Effector CD8-positive, alpha-beta T cell (primary cell): ENCODE measurements at regions not wholly inside any gene's neighbourhood (a gene's known extent, or its start where the extent isn't known, plus 50 kb on each side); places are given as distances from the start of the nearest gene placed in this dataset.

Source experiments
- DNase-seq: peaks from one replicate; lab custom pipeline; 2025; lab: John Stamatoyannopoulos, UW

GRCh38 chr3:106700981-106701380 lies 676.3 kb upstream of the CCDC54 start:
- no peak for DNase-seq

DNA sequence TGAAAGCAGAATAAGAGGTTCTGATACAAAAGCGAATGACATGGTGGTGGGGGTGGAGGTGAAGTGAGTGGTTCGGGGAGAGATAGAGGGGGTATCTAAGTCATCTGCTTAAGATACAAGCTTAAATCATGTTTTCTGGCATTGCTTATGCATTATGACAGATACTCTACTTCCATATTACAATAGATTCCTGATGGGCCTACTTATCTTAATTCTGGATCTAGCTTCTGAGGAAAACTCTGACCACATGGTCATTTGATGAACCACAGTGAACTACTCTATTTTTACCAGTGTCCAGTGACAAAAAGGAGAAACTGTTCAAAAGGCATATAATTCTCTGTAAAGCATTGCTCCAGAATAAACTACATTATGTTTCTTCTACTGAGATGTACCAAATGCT lies 673.7 kb upstream of the CCDC54 start:
- no peak for DNase-seq

- no peak for DNase-seq
Observed at GRCh38 chr3:106707347-106707746, 669.9 kb upstream of the CCDC54 start.

- DNase-seq = no peak
Observed at GRCh38 chr3:106710596-106710995, 666.6 kb upstream of the CCDC54 start.

DNA sequence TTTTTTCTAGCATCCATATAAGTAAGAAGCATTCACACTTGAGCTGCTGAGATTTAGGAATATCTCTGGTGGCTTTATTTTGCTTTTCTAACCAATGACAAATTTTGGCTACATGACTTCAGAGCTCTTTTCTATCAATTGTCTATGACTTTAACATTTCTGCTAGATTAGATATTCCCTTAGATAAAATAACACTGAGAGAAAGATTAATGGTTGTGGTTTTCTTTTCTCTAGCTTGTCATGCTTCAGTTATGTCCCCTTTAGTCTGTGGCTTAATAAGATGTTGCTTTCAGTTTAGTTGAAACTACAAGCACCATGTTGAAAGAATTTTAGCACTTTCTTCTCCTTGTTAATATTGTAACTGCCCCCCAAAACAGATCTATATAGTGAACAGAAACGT lies 665.6 kb upstream of the CCDC54 start:
- no peak for DNase-seq

GRCh38 chr3:106714400-106714799 lies 662.8 kb upstream of the CCDC54 start:
- DNase-seq = no peak

- no peak for DNase-seq
Observed at GRCh38 chr3:106715286-106715685, 662.0 kb upstream of the CCDC54 start.

GRCh38 chr3:106717178-106717780 lies 660.0 kb upstream of the CCDC54 start:
- DNase-seq = no peak

DNA sequence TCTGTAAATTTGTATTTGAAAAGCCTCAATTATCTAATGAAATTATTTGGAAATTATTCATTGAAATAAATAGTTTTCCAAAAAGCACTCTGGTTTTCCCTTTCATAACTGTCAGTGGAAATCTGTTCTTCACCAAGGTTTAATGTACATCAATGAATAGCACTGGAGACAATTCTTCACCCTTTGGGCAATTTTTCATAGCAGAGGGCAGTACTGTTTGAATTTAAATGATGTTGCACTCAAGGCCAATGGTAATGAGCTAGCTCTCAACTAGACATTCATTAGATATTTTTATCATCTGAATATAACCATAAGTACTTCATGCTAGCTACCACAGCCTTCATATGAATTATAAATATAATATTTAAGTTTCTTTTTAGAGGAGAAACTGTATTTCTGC lies 658.2 kb upstream of the CCDC54 start:
- DNase-seq = no peak

- DNase-seq = no peak
Observed at GRCh38 chr3:106719583-106719982, 657.7 kb upstream of the CCDC54 start.

DNA sequence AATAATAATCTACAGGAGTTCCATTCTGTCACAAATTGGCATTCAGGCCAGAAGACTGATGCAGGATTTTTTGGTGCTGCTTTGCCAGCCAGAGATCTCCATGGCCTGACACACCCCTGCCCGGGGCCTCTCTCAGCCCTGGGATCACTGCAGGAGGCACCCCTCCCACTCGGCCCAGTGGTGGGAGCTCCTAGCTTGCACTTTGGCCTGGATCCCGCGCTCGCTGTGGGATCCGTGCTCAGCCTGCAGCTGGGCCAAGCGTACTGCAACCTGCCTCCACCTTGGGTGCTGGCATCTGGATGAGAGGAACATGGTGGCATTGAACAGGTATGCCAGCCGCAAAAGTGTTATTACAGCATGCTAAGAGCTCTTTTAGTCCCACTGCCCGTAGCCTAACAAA lies 656.7 kb upstream of the CCDC54 start:
- DNase-seq = no peak

DNA sequence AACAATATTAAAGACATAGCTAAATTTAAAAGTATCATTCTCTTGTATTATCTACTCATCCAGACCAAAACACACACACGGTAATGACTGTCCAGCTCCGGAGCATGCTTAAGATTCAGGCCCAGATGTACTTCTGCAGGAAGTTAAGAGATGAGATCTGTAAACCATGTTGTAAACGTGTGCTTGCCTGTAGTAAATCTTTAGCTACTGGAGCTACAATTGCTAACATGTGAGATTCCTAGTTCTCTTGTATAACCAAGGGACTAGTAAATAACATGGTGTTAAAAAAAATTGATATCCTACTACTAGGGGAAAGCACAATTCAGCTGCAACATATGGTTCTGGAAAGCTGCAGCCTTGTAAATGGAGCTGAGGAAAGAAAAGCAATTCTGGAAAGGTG lies 651.7 kb upstream of the CCDC54 start:
- DNase-seq = no peak

DNA sequence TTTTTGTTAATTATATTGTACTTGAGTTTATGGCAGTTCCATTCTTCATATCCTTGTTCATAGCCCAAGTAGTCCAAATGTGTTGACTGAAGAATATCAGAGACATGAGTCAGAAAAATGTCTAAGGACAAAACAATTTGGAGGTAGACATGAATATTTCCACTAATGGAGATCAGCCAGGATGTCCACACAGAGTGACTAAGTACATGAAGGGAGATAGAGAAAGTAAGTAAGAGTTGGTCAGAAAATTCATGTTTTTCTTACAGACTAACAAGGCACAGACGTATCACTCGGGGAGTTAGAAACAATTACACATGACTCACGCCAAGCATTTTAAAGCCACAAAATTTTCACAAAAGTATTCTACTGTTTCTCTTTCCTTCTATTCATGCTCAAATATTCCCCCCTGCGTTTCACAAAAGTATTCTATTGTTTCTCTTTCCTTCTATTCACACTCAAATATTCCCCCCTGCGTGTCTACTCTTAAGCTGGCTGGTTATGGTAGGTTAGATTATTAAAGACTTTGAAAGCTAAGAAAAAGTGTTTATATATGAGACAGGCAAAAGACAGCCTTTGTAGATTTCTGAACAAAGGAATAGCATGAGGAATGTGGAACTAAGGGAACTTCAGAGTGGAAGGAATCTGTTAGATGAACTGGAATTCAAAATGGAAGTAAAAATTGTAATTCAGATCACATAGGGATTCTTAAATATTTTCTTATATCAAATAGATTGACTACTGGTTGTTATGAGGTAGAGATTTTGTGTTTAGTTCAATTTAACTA lies 648.7 kb upstream of the CCDC54 start:
- DNase-seq = no peak

- no peak for DNase-seq
Observed at GRCh38 chr3:106729481-106729880, 647.8 kb upstream of the CCDC54 start.

DNA sequence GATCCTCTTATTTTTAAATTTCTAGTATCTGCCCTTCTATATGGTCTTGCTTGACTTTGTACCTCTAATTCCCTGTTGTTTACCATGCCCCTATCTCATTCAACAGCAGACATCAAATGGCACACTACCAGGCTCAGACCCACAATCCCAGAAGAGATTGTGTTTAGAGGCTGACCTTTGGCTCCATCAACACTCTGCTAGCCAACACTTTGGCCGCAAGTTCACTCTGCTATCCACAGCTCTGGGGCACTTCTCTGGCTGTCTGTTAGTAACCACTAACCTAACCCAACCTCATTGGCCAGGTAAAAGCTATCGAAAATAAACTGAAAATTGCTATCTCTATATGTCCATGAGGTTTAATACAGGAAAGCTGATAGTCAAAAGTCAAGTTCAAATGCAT lies 646.0 kb upstream of the CCDC54 start:
- DNase-seq = no peak

DNA sequence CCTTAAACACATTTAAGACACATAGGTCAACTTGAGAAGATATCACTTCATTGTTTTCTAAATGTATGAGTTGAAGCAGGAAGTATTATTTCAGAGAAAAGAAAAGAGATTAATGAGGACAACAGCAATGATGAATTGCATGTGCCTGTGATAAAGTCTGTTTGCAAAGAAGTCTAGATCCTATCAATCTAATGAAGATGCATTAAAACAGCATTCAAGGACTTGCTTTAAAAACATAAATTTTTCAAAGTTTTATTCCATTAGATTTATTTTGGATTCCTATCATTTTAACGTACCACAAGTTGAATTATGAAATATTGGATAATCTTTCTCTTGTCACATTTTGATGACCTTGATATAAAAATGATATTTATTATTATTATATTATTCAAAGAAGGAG lies 642.5 kb upstream of the CCDC54 start:
- DNase-seq = no peak

DNA sequence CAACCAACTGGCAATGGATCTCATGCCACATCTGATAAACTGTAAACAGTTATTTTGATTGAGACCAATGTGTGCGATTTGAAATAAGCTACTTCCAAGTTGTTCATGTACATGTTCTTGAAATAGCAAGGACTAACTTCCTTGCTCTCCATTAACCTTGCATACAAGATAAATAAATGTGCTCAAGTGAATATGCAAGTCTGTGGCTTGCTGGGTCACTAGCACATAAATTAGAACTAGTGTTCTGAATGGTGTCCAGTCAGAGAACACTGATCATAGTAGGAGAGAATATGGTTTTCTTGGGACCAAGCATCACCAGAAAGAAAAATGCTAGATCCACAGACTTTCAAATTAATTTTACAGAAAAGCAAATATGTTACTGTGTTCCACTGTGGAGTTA lies 640.0 kb upstream of the CCDC54 start:
- no peak for DNase-seq

DNA sequence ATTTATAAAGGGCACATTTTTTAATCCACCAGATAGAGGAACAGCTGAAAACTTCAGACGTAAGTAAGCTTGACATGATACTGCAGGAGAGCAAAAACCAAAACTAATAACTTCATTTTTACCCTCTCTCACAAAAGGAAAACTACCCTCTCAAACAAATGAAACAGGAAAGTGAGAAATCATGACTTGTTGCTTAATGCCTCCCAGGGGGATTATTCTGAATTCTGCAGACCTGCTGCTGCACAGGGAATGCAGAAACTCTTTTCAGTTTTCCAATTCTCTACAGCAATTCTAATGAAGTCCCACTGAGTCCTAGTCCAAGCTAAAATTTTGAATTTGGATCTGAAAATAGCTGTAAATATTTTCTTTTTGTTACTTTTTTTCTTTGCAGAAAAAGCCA lies 637.1 kb upstream of the CCDC54 start:
- no peak for DNase-seq

DNA sequence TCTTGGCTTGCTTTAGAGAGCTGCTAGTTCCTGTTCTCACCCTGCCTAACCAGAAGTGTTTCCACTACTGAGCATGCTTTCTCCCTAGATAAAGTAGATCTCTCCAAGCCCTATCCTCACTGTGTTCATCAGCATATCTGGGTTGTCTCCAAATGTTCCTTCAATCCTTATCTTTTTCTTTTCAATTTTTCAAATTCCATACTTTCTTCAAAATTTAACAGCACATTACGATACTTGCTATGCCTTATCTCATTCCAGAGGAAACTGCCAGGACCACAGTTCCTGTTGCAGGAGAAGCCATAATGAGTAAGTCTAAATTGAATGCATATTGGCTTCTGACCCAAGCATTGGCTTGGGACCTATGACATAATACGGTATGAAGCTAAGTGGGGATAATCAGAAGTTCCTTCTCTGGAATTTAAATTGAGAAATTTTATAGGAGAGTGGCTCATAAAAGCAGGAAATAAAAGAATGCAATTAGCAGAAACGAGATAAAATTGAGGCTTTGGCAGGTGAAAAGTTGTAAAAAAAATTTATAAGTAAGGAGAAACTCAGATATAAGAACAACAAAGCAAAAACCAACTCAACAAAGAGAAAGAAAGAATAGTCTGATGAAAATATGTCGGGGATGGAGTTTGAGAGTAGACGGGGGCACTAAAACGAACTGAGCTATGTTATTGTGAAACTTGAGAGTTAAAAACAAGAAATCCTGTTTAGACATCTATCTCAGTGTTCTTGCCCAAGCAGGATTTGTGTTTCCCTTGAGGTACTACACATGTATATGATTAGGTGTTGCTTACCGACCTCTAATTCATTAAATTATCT lies 631.7 kb upstream of the CCDC54 start:
- DNase-seq = no peak

- DNase-seq = no peak
Observed at GRCh38 chr3:106746286-106746685, 631.0 kb upstream of the CCDC54 start.

DNA sequence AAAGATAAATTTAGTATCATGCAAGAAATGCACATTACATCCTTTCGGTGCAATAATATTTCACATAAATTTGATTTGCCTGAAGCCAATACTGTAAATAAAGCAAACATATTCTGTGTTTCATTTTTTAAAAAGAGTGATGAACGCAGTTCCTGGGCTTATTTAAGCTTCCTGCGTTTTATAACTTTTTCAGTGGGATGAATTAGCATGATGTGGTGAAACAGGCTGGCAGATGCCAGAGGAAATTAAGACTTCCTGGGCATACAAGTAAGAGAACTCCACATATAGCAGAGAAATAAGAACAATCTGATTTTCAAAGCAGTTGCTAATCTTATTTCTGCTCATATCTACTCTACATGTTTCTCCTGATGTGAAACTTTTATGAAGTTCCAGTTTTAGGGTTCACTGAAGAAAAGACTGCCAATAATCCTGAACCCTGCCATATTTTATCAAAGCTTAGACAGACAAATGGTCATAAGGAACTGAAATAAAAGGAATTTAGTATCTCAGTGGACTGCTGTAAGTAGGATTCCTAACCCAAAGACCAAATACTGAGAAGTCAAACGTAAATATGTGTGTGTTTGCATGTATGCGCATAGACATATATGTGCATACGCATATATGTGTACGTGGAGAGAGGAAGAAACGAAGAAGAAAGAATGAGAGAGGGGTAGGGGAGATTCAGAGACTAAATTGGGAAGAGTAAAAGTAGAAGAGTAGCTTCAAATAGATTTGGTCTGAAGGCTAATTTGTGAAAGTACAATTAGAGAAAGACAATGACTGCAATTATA lies 628.6 kb upstream of the CCDC54 start:
- no peak for DNase-seq

- no peak for DNase-seq
Observed at GRCh38 chr3:106750092-106750491, 627.1 kb upstream of the CCDC54 start.
